ENCODE measurements at regions not wholly inside any gene's neighbourhood (a gene's known extent, or its start where the extent isn't known, plus 50 kb on each side); places are given as distances from the start of the nearest gene placed in this dataset.

DNA sequence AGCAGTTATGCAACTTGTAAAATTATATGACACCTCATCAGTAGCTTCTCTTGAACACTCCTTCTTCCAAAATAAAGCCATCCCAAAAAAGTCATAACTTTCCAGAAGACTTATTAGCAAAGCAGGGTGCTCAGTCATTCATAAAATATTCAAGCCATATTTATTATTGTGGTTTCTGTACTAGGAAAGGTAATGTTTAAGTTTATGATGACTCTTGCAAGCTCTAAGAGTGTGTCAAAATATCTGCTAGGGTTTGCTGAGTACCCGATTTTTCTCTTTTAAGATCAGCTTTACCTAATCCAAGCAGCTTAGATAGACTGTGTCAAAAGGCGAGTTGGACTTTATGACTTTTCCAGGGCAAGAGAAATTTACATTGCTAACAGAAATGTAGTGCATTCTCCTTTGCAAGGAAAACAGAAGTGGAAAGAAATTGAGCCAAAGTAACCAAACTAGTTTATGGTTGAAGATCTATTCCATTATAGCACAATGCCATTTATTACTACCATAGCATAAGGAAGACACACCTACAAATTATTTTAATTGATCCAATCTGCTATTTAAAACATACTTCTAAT, 98.0 kb upstream of the SOX6 start:
- H3K9me2 ChIP-seq (replicated peaks; ENCODE audit: low read depth, low read length), result no peaks in the 10 kb centered on the region
- H3F3A ChIP-seq (ENCODE audit: low read depth), result no peaks in the 10 kb centered on the region
- H2AFZ ChIP-seq (ENCODE audit: low read length), result no peak overlapping the region
- no peak overlapping the region for H3K4me2 ChIP-seq (ENCODE audit: low read depth, low read length, poor library complexity, severe bottlenecking)
- no peak overlapping the region for H3K4me3 ChIP-seq (ENCODE audit: low read length, poor library complexity, severe bottlenecking)
- H3K9me3 ChIP-seq (ENCODE audit: insufficient read depth, low read depth, low read length), result no peaks in the 10 kb centered on the region
- H3K4me1 ChIP-seq (ENCODE audit: insufficient read depth, low read length, poor library complexity, severe bottlenecking), result no peaks in the 10 kb centered on the region
- H3K79me2 ChIP-seq (ENCODE audit: insufficient read depth, low read length), result no peaks in the 10 kb centered on the region
- H4K20me1 ChIP-seq (ENCODE audit: insufficient read depth, low read length, poor library complexity, severe bottlenecking), result no peaks in the 10 kb centered on the region
- H3K9ac ChIP-seq (ENCODE audit: low read depth, low read length, poor library complexity, severe bottlenecking), result no peak overlapping the region
- no peak for TF ChIP-seq EZH2phosphoT487 (IDR thresholded peaks at IDR 0.05; ENCODE audit: borderline replicate concordance)
- TF ChIP-seq, protein P1, sequence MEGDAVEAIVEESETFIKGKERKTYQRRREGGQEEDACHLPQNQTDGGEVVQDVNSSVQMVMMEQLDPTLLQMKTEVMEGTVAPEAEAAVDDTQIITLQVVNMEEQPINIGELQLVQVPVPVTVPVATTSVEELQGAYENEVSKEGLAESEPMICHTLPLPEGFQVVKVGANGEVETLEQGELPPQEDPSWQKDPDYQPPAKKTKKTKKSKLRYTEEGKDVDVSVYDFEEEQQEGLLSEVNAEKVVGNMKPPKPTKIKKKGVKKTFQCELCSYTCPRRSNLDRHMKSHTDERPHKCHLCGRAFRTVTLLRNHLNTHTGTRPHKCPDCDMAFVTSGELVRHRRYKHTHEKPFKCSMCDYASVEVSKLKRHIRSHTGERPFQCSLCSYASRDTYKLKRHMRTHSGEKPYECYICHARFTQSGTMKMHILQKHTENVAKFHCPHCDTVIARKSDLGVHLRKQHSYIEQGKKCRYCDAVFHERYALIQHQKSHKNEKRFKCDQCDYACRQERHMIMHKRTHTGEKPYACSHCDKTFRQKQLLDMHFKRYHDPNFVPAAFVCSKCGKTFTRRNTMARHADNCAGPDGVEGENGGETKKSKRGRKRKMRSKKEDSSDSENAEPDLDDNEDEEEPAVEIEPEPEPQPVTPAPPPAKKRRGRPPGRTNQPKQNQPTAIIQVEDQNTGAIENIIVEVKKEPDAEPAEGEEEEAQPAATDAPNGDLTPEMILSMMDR (conservative IDR thresholded peaks at IDR 0.05; ENCODE audit: low read length), result no peak
- H3K27me3 ChIP-seq (ENCODE audit: insufficient read depth, low read length, poor library complexity, severe bottlenecking), result no peaks in the 10 kb centered on the region
- no peaks in the 10 kb centered on the region for H3K36me3 ChIP-seq (ENCODE audit: insufficient read depth, low read length)

DNA sequence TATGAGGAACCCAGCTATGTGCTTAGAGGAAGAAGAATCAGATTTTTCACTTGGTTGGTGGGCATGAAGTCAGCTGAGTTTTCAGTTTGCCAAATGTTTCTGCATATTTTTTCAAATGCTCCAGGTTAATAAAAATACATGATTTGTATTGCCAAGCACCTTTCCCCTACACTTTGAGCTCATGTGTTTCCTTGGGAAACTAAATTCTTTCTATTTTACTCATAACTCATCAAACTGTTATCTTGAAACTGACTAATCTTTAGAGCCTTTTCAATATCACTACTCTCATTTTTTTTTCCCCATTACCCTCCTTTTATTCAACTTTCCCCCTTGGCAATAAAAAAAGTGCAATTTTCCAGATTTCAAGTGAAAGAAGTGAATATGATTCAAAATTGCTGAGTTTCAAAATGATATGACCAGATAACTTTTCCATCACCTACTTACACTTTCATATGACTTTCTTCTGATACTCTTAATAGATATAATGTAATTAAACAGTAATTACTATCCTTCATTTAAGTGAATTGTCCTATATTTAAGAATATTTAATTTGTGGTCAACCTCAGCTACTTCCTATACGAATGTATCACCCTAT, 91.9 kb upstream of the SOX6 start:
- H3K4me2 ChIP-seq (ENCODE audit: low read depth, low read length, poor library complexity, severe bottlenecking), result no peak overlapping the region
- no peaks in the 10 kb centered on the region for H3K27me3 ChIP-seq (ENCODE audit: insufficient read depth, low read length, poor library complexity, severe bottlenecking)
- no peaks in the 10 kb centered on the region for H3K36me3 ChIP-seq (ENCODE audit: insufficient read depth, low read length)
- H3K9ac ChIP-seq (ENCODE audit: low read depth, low read length, poor library complexity, severe bottlenecking), result no peak overlapping the region
- H3K79me2 ChIP-seq (ENCODE audit: insufficient read depth, low read length), result no peaks in the 10 kb centered on the region
- no peak overlapping the region for H3K4me3 ChIP-seq (ENCODE audit: low read length, poor library complexity, severe bottlenecking)
- H4K20me1 ChIP-seq (ENCODE audit: insufficient read depth, low read length, poor library complexity, severe bottlenecking), result no peaks in the 10 kb centered on the region
- no peak overlapping the region for H2AFZ ChIP-seq (ENCODE audit: low read length)
- no peaks in the 10 kb centered on the region for H3K4me1 ChIP-seq (ENCODE audit: insufficient read depth, low read length, poor library complexity, severe bottlenecking)
- no peaks in the 10 kb centered on the region for H3K9me3 ChIP-seq (ENCODE audit: insufficient read depth, low read depth, low read length)
- no peak for TF ChIP-seq EZH2phosphoT487 (IDR thresholded peaks at IDR 0.05; ENCODE audit: borderline replicate concordance)
- no peaks in the 10 kb centered on the region for H3F3A ChIP-seq (ENCODE audit: low read depth)
- no peaks in the 10 kb centered on the region for H3K9me2 ChIP-seq (replicated peaks; ENCODE audit: low read depth, low read length)

DNA sequence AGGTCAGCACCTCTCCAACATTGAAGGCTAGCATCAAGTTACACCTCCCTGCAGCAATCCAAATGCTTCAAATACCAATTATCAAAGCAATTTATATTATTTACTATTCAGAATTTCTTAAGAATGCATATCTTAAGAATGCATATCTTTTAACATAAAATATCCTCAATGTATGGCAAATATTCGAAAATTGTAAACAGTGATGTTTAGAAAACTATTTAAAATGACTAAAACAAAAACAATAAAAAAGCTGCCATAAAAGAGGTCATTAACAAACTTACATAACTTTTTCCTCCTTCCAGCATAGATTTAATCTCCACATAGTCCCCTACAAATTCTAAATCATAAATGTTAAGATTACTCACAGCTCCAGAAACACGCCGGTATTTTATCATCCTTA, 85.1 kb upstream of the SOX6 start:
- H3K9me2 ChIP-seq (replicated peaks; ENCODE audit: low read depth, low read length), result no peaks in the 10 kb centered on the region
- H3K9me3 ChIP-seq (ENCODE audit: insufficient read depth, low read depth, low read length), result no peaks in the 10 kb centered on the region
- no peak overlapping the region for H3K4me3 ChIP-seq (ENCODE audit: low read length, poor library complexity, severe bottlenecking)
- no peaks in the 10 kb centered on the region for H3K79me2 ChIP-seq (ENCODE audit: insufficient read depth, low read length)
- TF ChIP-seq EZH2phosphoT487 (IDR thresholded peaks at IDR 0.05; ENCODE audit: borderline replicate concordance), result no peak
- TF ChIP-seq, protein P1 (conservative IDR thresholded peaks at IDR 0.05; ENCODE audit: low read length), result no peak
- no peak overlapping the region for H3K9ac ChIP-seq (ENCODE audit: low read depth, low read length, poor library complexity, severe bottlenecking)
- H3F3A ChIP-seq (ENCODE audit: low read depth), result no peaks in the 10 kb centered on the region
- peak overlapping the region; percentile 6 for H3K4me2 ChIP-seq (ENCODE audit: low read depth, low read length, poor library complexity, severe bottlenecking)
- H4K20me1 ChIP-seq (ENCODE audit: insufficient read depth, low read length, poor library complexity, severe bottlenecking), result no peaks in the 10 kb centered on the region
- H3K4me1 ChIP-seq (ENCODE audit: insufficient read depth, low read length, poor library complexity, severe bottlenecking), result peaks cover 27% of the 10 kb centered on the region
- no peak overlapping the region; the same call in 1 of the 2 replicates for H2AFZ ChIP-seq (ENCODE audit: low read length)
- H3K36me3 ChIP-seq (ENCODE audit: insufficient read depth, low read length), result no peaks in the 10 kb centered on the region
- H3K27me3 ChIP-seq (ENCODE audit: insufficient read depth, low read length, poor library complexity, severe bottlenecking), result no peaks in the 10 kb centered on the region

DNA sequence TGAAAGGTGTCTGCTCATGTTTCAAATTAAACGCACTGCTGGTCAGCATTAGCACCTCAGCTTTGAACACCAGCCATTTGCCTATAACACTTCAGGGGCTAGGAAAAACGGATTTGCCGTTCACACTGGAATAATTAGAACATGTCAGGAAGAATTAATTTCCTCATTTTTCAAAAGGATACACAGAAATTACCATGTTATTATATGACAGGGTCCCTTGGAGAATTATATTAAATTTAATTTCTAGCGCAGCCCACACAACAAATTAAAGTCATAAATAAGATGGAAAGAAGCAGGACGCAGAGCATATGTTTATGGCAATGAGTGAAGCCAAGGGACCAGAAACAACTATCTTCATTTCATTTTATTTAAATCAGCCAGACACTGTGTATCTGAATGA, 83.8 kb upstream of the SOX6 start:
- Histone ChIP-seq H2AFZ (ENCODE audit: low read length) (no peak overlapping the region), H4K20me1 (ENCODE audit: insufficient read depth, low read length, poor library complexity, severe bottlenecking) (no peaks in the 10 kb centered on the region), H3K27me3 (ENCODE audit: insufficient read depth, low read length, poor library complexity, severe bottlenecking) (no peaks in the 10 kb centered on the region), H3K4me3 (ENCODE audit: low read length, poor library complexity, severe bottlenecking) (no peak overlapping the region), H3K36me3 (ENCODE audit: insufficient read depth, low read length) (no peaks in the 10 kb centered on the region), H3K4me1 (ENCODE audit: insufficient read depth, low read length, poor library complexity, severe bottlenecking) (peaks cover 27% of the 10 kb centered on the region), H3K9me2 (replicated peaks; ENCODE audit: low read depth, low read length) (no peaks in the 10 kb centered on the region), H3F3A (ENCODE audit: low read depth) (no peaks in the 10 kb centered on the region), H3K4me2 (ENCODE audit: low read depth, low read length, poor library complexity, severe bottlenecking) (peak overlapping the region; percentile 45), H3K9me3 (ENCODE audit: insufficient read depth, low read depth, low read length) (no peaks in the 10 kb centered on the region), H3K9ac (ENCODE audit: low read depth, low read length, poor library complexity, severe bottlenecking) (no peak overlapping the region), H3K79me2 (ENCODE audit: insufficient read depth, low read length) (no peaks in the 10 kb centered on the region)
- no peak for TF ChIP-seq EZH2phosphoT487 (IDR thresholded peaks at IDR 0.05; ENCODE audit: borderline replicate concordance)
- TF ChIP-seq, protein P1 (conservative IDR thresholded peaks at IDR 0.05; ENCODE audit: low read length), result no peak

Measured in Loucy (cell line).